PC-3 (cell line): ENCODE measurements at regions not wholly inside any gene's neighbourhood (a gene's known extent, or its start where the extent isn't known, plus 50 kb on each side); places are given as distances from the start of the nearest gene placed in this dataset.

Source experiments
- ATAC-seq: fragments of 200-7000 bp; cut with Tn5 transposase; 2 replicates; pipeline ENCODE4 v1.9.1; 2020; ENCODE audit warnings: mild to moderate bottlenecking, moderate library complexity
- BruUV-seq: library from RNA; stranded (reverse); fragments of 400-500 nt; replicated peaks from 2 replicates; lab custom pipeline; 2021; lab: Mats Ljungman, UMichigan
- CTCF ChIA-PET: fragments of 300-600 bp; sonication (Branson Sonifier 250); formaldehyde crosslinking; loops from one replicate; lab custom pipeline; 2022; ENCODE audit warnings: antibody characterized with exemption; lab: Charles Lee
- POLR2A ChIA-PET: fragments of 300-600 bp; sonication (Branson Sonifier 250); formaldehyde crosslinking; loops from one replicate; lab custom pipeline; 2022; ENCODE audit warnings: antibody characterized with exemption; ENCODE audit not compliant: unreplicated experiment; lab: Charles Lee
- DNase-seq: peaks from one replicate; pipeline ENCODE4 v3.0.0-alpha.2; 2015
- H2AFZ ChIP-seq: fragments of 300-600 bp; sonication (generic); 2 replicates; pipeline ENCODE4 v1.6.0; 2016; ENCODE audit warnings: antibody characterized with exemption, low read length
- H3F3A ChIP-seq: fragments of 300-600 bp; sonication (generic); one replicate; pipeline ENCODE4 v1.6.0; 2017; ENCODE audit warnings: antibody characterized with exemption, low read length, control low read depth, mild to moderate bottlenecking; ENCODE audit not compliant: unreplicated experiment
- H3K27ac ChIP-seq: fragments of 300-600 bp; sonication (generic); 2 replicates; pipeline ENCODE4 v1.5.1; 2016; ENCODE audit warnings: mild to moderate bottlenecking, low read length
- H3K27me3 ChIP-seq: fragments of 300-600 bp; sonication (generic); 2 replicates; pipeline ENCODE4 v1.6.1; 2016; ENCODE audit warnings: low read length, mixed read lengths
- H3K36me3 ChIP-seq: fragments of 300-600 bp; sonication (generic); 2 replicates; pipeline ENCODE4 v1.6.1; 2016; ENCODE audit warnings: low read depth, mixed run types, low read length, mixed read lengths
- H3K4me1 ChIP-seq: fragments of 300-600 bp; sonication (generic); 2 replicates; pipeline ENCODE4 v1.5.1; 2016; ENCODE audit warnings: low read length; ENCODE audit not compliant: insufficient read depth
- H3K4me2 ChIP-seq: fragments of 300-600 bp; sonication (generic); 2 replicates; pipeline ENCODE4 v1.6.0; 2016; ENCODE audit warnings: low read length
- H3K4me3 ChIP-seq: fragments of 300-600 bp; sonication (generic); 2 replicates; pipeline ENCODE4 v1.5.1; 2016; ENCODE audit warnings: mild to moderate bottlenecking, low read length, mixed read lengths
- H3K79me2 ChIP-seq: fragments of 300-600 bp; sonication (generic); 2 replicates; pipeline ENCODE4 v1.6.1; 2017; ENCODE audit warnings: low read length, mixed read lengths
- H3K9ac ChIP-seq: fragments of 300-600 bp; sonication (generic); 2 replicates; pipeline ENCODE4 v1.6.0; 2016; ENCODE audit warnings: mild to moderate bottlenecking, low read length
- H3K9me2 ChIP-seq: fragments of 300-600 bp; sonication (generic); replicated peaks from 2 replicates; pipeline ENCODE4 v1.6.1; 2016; ENCODE audit warnings: mixed run types, low read length, mixed read lengths
- H3K9me3 ChIP-seq: fragments of 300-600 bp; sonication (generic); 2 replicates; pipeline ENCODE4 v1.6.1; 2016; ENCODE audit warnings: low read length, mixed read lengths
- H4K20me1 ChIP-seq: fragments of 300-600 bp; sonication (generic); 2 replicates; pipeline ENCODE4 v1.6.1; 2016; ENCODE audit warnings: low read length, mixed read lengths
- CTCF ChIP-seq: fragments of 300-600 bp; sonication (generic); conservative IDR thresholded peaks from 2 replicates; pipeline ENCODE4 v1.5.1; 2017; ENCODE audit warnings: antibody characterized with exemption, low read depth, mild to moderate bottlenecking, low read length
- EZH2 ChIP-seq: fragments of 300-600 bp; sonication (generic); IDR thresholded peaks from one replicate; pipeline ENCODE4 v1.6.1; 2017; ENCODE audit warnings: antibody characterized with exemption, mild to moderate bottlenecking, low read length; ENCODE audit not compliant: unreplicated experiment
- EZH2phosphoT487 ChIP-seq: fragments of 300-600 bp; sonication (generic); IDR thresholded peaks from 2 replicates; pipeline ENCODE4 v1.6.1; 2018; ENCODE audit warnings: mild to moderate bottlenecking, antibody characterized with exemption, low read length, borderline replicate concordance
- intact Hi-C: fragments of 100-400 bp; cut with micrococcal nuclease; formaldehyde crosslinking; loops from 2 replicates; pipeline ENCODE4 v1.9.0; 2023

- POLR2A ChIA-PET: no interaction called here
- Histone ChIP-seq H3K4me1 (no peaks in the 10 kb centered on the region), H3K27me3 (no peaks in the 10 kb centered on the region), H3K36me3 (no peaks in the 10 kb centered on the region), H3K9me2 (no peaks in the 10 kb centered on the region), H2AFZ (no peak overlapping the region), H3K4me2 (no peak overlapping the region), H3K79me2 (no peaks in the 10 kb centered on the region), H3K9ac (no peak overlapping the region), H3F3A (no peaks in the 10 kb centered on the region), H3K27ac (no peak overlapping the region), H4K20me1 (no peaks in the 10 kb centered on the region), H3K4me3 (no peak overlapping the region), H3K9me3 (no peaks in the 10 kb centered on the region)
- BruUV-seq: no TSS peak
- no peak for TF ChIP-seq EZH2phosphoT487
- TF ChIP-seq CTCF: no peak
- TF ChIP-seq EZH2: no peak
- intact Hi-C loops: no loop called here
- CTCF ChIA-PET: no interaction called here
- no peak for ATAC-seq
- no peak for DNase-seq
Measured at GRCh38 chr16:54493594-54493993, 207.0 kb upstream of the IRX3 start.

GRCh38 chr16:54493061-54493460 is 206.5 kb upstream of the IRX3 start:
- Histone ChIP-seq H3K36me3 (no peaks in the 10 kb centered on the region), H2AFZ (no peak overlapping the region), H4K20me1 (no peaks in the 10 kb centered on the region), H3K79me2 (no peaks in the 10 kb centered on the region), H3K27me3 (no peaks in the 10 kb centered on the region), H3K4me2 (no peak overlapping the region), H3K27ac (no peak overlapping the region), H3K4me3 (no peak overlapping the region), H3K9ac (no peak overlapping the region), H3K9me3 (no peaks in the 10 kb centered on the region), H3F3A (no peaks in the 10 kb centered on the region), H3K4me1 (no peaks in the 10 kb centered on the region), H3K9me2 (no peaks in the 10 kb centered on the region)
- POLR2A ChIA-PET: no interaction called here
- DNase-seq (no peak), ATAC-seq (no peak)
- TF ChIP-seq EZH2phosphoT487 (no peak), EZH2 (no peak), CTCF (no peak)
- CTCF ChIA-PET: no interaction called here
- intact Hi-C loops: no loop called here
- BruUV-seq: no TSS peak

- intact Hi-C loops: no loop called here
- POLR2A ChIA-PET: no interaction called here
- ATAC-seq: no peak
- H3K9ac ChIP-seq: no peak overlapping the region
- CTCF ChIA-PET: no interaction called here
- no peak for DNase-seq
- H3K4me1 ChIP-seq: no peaks in the 10 kb centered on the region
- H3K27me3 ChIP-seq: no peaks in the 10 kb centered on the region
- H3K27ac ChIP-seq: no peak overlapping the region
- BruUV-seq: no TSS peak
- no peaks in the 10 kb centered on the region for H3K9me3 ChIP-seq
- H2AFZ ChIP-seq: no peak overlapping the region
- H3K4me3 ChIP-seq: no peak overlapping the region
- H3K9me2 ChIP-seq: no peaks in the 10 kb centered on the region
- no peaks in the 10 kb centered on the region for H4K20me1 ChIP-seq
- H3K79me2 ChIP-seq: no peaks in the 10 kb centered on the region
- H3K36me3 ChIP-seq: no peaks in the 10 kb centered on the region
- no peak for TF ChIP-seq EZH2phosphoT487
- TF ChIP-seq CTCF: no peak
- TF ChIP-seq EZH2: no peak
- no peak overlapping the region for H3K4me2 ChIP-seq
- H3F3A ChIP-seq: no peaks in the 10 kb centered on the region
Measured at GRCh38 chr16:54490112-54490488, 203.5 kb upstream of the IRX3 start.
